SK-N-MC (cell line): ENCODE measurements at regions not wholly inside any gene's neighbourhood (a gene's known extent, or its start where the extent isn't known, plus 50 kb on each side); places are given as distances from the start of the nearest gene placed in this dataset.

Experiments used
- EZH2 ChIP-seq: fragments of 200-600 bp; sonication (generic); IDR thresholded peaks from one replicate; pipeline ENCODE4 v1.6.1; 2017; ENCODE audit warnings: antibody characterized with exemption
- FOXP2 ChIP-seq: optimal IDR thresholded peaks from 2 replicates; pipeline ENCODE3; 2011; ENCODE audit warnings: mild to moderate bottlenecking, moderate library complexity; ENCODE audit not compliant: insufficient read depth; ENCODE audit errors: extremely low read length, control extremely low read depth
- POLR2AphosphoS5 ChIP-seq: IDR thresholded peaks from 2 replicates; pipeline ENCODE4 v1.6.1; 2012; ENCODE audit warnings: mild to moderate bottlenecking, low read depth, low read length, borderline replicate concordance

- TF ChIP-seq EZH2 (no peak), POLR2AphosphoS5 (no peak), FOXP2 (no peak)
Measured at GRCh38 chr6:66184091-66184490, 477.1 kb upstream of the EYS start.
